Right lobe of liver (tissue), 4 donors: ENCODE measurements at regions not wholly inside any gene's neighbourhood (a gene's known extent, or its start where the extent isn't known, plus 50 kb on each side); places are given as distances from the start of the nearest gene placed in this dataset.

ENCODE experiments used
- CTCF ChIP-seq, 4 donors: fragments of 200-600 bp in 3 of 4; fragments of 450-650 bp in 1 of 4; IDR thresholded peaks; one replicate each; pipeline versions ENCODE4 v1.5.1 to v1.8.0; 2016 to 2022; ENCODE audit warnings: antibody characterized with exemption in 4 of 4, mild to moderate bottlenecking in 2 of 4
- POLR2A ChIP-seq: fragments of 450-650 bp; IDR thresholded peaks from one replicate; pipeline ENCODE4 v1.6.1; 2017; ENCODE audit warnings: antibody characterized with exemption, mild to moderate bottlenecking
- donor health status: DM: no; HTN: no; CAD: no.
- donor health status: DM: no; HTN: no; CAD: no.
- donor health status: DM: no; HTN: yes; CAD: no.

DNA sequence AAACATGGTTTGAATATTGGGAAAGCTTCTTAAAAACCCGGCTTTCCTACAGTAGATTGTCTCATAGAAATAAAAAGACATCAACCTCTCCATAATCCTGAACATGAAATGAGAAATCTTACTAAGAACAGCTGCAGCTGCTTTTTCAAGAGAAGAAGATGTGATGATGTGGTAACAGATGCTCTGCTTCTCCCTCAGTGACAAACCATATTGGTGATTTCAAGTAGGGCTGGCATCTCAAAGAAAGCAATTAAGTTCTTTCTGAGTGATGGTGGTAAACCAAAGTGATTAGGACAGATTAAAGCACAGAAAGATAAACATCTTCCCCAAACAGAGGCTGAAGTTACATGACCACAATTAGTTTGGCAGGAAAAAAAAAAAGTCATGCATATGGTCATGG, 1477.7 kb downstream of the RAPGEF2 start:
- TF ChIP-seq CTCF (IDR thresholded peaks at IDR 0.05), result no peak
- TF ChIP-seq POLR2A, result no peak
